HuH-7 (cell line): ENCODE measurements at regions not wholly inside any gene's neighbourhood (a gene's known extent, or its start where the extent isn't known, plus 50 kb on each side); places are given as distances from the start of the nearest gene placed in this dataset.

Experiments
- DNase-seq: peaks from one replicate; pipeline ENCODE4 v3.0.0; 2011; ENCODE audit warnings: low spot score

GRCh38 chr21:17900281-17900989, 81.3 kb upstream of the C21orf91 start:
- no peak for DNase-seq

DNA sequence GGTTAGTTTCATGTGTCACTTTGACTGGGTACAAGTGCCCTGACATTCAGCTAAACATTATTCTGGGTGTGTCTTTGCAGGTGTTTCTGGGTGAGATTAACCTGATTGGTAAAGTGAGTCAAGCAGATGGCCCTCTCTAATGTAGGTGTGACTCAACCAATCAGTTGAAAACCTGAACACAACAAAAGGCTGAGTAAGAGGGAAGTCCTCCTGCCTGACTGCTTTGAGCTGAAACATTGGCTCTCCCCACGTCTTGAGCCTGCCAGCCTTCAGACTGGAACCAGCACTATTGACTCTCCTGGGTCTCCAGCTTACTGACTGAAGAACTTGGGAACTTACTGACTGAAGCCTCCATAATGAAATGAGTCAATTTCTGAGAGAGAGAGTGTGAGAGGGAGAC, 70.0 kb upstream of the C21orf91 start:
- no peak for DNase-seq

DNA sequence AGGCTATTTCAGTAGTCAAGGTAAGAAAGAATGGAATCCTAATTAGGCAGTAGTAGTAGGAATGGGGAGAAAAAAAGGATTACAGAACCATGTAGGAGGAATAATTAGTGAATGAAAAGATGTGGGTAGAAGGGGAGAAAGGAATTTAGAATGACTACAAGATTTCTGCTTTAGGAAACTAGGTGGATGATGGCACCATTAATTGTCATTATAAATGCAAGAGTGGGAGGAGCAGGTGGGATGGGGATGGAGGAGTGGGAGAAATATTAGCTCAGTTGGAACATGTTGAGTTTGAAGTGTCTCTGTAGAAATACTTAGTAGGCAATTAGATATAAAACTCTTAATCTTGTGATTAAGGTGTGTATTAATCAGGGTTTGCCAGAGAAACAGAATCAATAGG, 50.0 kb upstream of the C21orf91 start:
- no peak for DNase-seq
